Endothelial cell of umbilical vein (primary cell): ENCODE measurements at regions not wholly inside any gene's neighbourhood (a gene's known extent, or its start where the extent isn't known, plus 50 kb on each side); places are given as distances from the start of the nearest gene placed in this dataset.

Experiments
- BruUV-seq: library from RNA; stranded (reverse); fragments of 400-500 nt; replicated peaks from 2 replicates; lab custom pipeline; 2021; lab: Mats Ljungman, UMichigan
- CTCF ChIA-PET: fragments of 300-600, 350-600 bp; sonication (Branson Sonifier 250); formaldehyde crosslinking; loops from one replicate; lab custom pipeline; 2021; ENCODE audit warnings: antibody characterized with exemption, inconsistent platforms; lab: Charles Lee
- POLR2A ChIA-PET: fragments of 300-600, 350-600 bp; sonication (Branson Sonifier 250); formaldehyde crosslinking; loops from one replicate; lab custom pipeline; 2021; ENCODE audit warnings: antibody characterized with exemption, inconsistent platforms; lab: Charles Lee
- DNase-seq: peaks from one replicate; pipeline ENCODE4 v3.0.0-alpha.2; 2011; ENCODE audit warnings: low read depth, low spot score
- FAIRE-seq: peaks from 2 replicates; lab custom pipeline; 2011; peaks lifted over from hg19 to GRCh38; lab: Jason Lieb, UNC
- H2AFZ ChIP-seq: 2 replicates; pipeline ENCODE4 v1.6.0; 2012; ENCODE audit warnings: low read depth, low read length, control low read depth, inconsistent platforms
- H3K27ac ChIP-seq: 2 replicates; pipeline ENCODE4 v1.5.1; 2011; ENCODE audit warnings: low read depth, mild to moderate bottlenecking, control low read depth, low read length, moderate library complexity; ENCODE audit not compliant: insufficient read depth
- H3K27me3 ChIP-seq, 2 experiments: 2 replicates each; pipeline versions ENCODE4 v1.6.0 to v1.6.1; 2011; ENCODE audit warnings: low read length in 2 of 2, mixed read lengths in 1 of 2; ENCODE audit not compliant: control insufficient read depth in 2 of 2, insufficient read depth in 2 of 2
- H3K36me3 ChIP-seq, 2 experiments: 2 replicates in 1 of 2; 3 replicates in 1 of 2; pipeline ENCODE4 v1.5.1; 2011; ENCODE audit warnings: low read length in 2 of 2, mild to moderate bottlenecking in 1 of 2, moderate library complexity in 1 of 2; ENCODE audit not compliant: control insufficient read depth in 2 of 2, insufficient read depth in 2 of 2; ENCODE audit errors: extremely low read depth in 1 of 2
- H3K4me1 ChIP-seq: 3 replicates; pipeline ENCODE4 v1.5.1; 2011; ENCODE audit warnings: mild to moderate bottlenecking, low read length; ENCODE audit not compliant: control insufficient read depth, insufficient read depth; ENCODE audit errors: extremely low read depth
- H3K4me2 ChIP-seq: 2 replicates; pipeline ENCODE4 v1.6.1; 2011; ENCODE audit warnings: low read length, control low read depth, mixed read lengths; ENCODE audit not compliant: insufficient read depth
- H3K4me3 ChIP-seq, 3 experiments: fragments of 200-600 bp in 1 of 3; sonication (generic), shearing (Covaris generic) in 1 of 3; replicated peaks in 1 of 3; 2 replicates each; pipeline ENCODE4 v1.5.1; 2011 to 2016; ENCODE audit warnings: control low read depth in 3 of 3, low read length in 3 of 3, mild to moderate bottlenecking in 2 of 3, inconsistent platforms in 1 of 3, low read depth in 1 of 3, moderate library complexity in 1 of 3; ENCODE audit not compliant: insufficient read depth in 1 of 3
- H3K79me2 ChIP-seq: 2 replicates; pipeline ENCODE4 v1.6.0; 2012; ENCODE audit warnings: low read length, inconsistent platforms; ENCODE audit not compliant: control insufficient read depth, insufficient read depth
- H3K9ac ChIP-seq: replicated peaks from 2 replicates; pipeline ENCODE3; 2011; ENCODE audit warnings: low read length, control low read depth; ENCODE audit not compliant: insufficient read depth; ENCODE audit errors: extremely low read depth
- H3K9me1 ChIP-seq: replicated peaks from 3 replicates; pipeline ENCODE4 v1.6.0; 2011; ENCODE audit warnings: mild to moderate bottlenecking, low read length; ENCODE audit not compliant: control insufficient read depth, insufficient read depth; ENCODE audit errors: extremely low read depth
- H3K9me3 ChIP-seq: replicated peaks from 2 replicates; pipeline ENCODE4 v1.5.1; 2012; ENCODE audit warnings: low read length, inconsistent platforms; ENCODE audit not compliant: control insufficient read depth, insufficient read depth
- H4K20me1 ChIP-seq: replicated peaks from 2 replicates; pipeline ENCODE3; 2011; ENCODE audit warnings: mild to moderate bottlenecking, low read length; ENCODE audit not compliant: control insufficient read depth, insufficient read depth; ENCODE audit errors: extremely low read depth
- EZH2 ChIP-seq: IDR thresholded peaks from 2 replicates; pipeline ENCODE4 v1.6.1; 2012; ENCODE audit warnings: borderline replicate concordance, low read depth, mild to moderate bottlenecking, moderate library complexity, low read length, inconsistent platforms; ENCODE audit not compliant: severe bottlenecking
- FOS ChIP-seq: IDR thresholded peaks from 2 replicates; pipeline ENCODE4 v1.6.1; 2011; ENCODE audit warnings: mild to moderate bottlenecking, low read length, moderate library complexity, borderline replicate concordance; ENCODE audit not compliant: insufficient read depth
- GATA2 ChIP-seq: IDR thresholded peaks from 2 replicates; pipeline ENCODE4 v1.7.0; 2011; ENCODE audit warnings: low read depth, mild to moderate bottlenecking, moderate library complexity, mixed read lengths, low read length; ENCODE audit not compliant: insufficient read length, insufficient read depth
- JUN ChIP-seq: IDR thresholded peaks from 2 replicates; pipeline ENCODE4 v1.6.1; 2011; ENCODE audit warnings: borderline replicate concordance, low read depth; ENCODE audit not compliant: insufficient read length, insufficient read depth
- MYC ChIP-seq: IDR thresholded peaks from one replicate; pipeline ENCODE4 v1.6.1; 2011; ENCODE audit warnings: mild to moderate bottlenecking, low read depth, low read length
- POLR2A ChIP-seq: IDR thresholded peaks from 2 replicates; pipeline ENCODE4 v1.6.1; 2012; ENCODE audit warnings: low read depth, mild to moderate bottlenecking, control low read depth, low read length
- POLR2AphosphoS5 ChIP-seq: IDR thresholded peaks from 2 replicates; pipeline ENCODE4 v1.6.1; 2012; ENCODE audit warnings: low read depth, mild to moderate bottlenecking, control low read depth, low read length, moderate library complexity; ENCODE audit not compliant: insufficient read depth
- dilution Hi-C: fragments of 300-500 bp; cut with MboI; formaldehyde crosslinking; loops from one replicate; pipeline ENCODE4 v1.15.0; 2019; ENCODE audit warnings: low sequenced_read_pairs; ENCODE audit not compliant: extremely low pct_ligation_motif_present
- intact Hi-C: fragments of 100-400 bp; cut with micrococcal nuclease; formaldehyde crosslinking; loops from one replicate; pipeline ENCODE4 v1.10.0; 2022
- TF ChIP-seq, protein P1 (sequence below), 2 donors: IDR thresholded peaks; 1 replicate in 1 of 2; 2 replicates in 1 of 2; pipeline ENCODE4 v1.5.1; 2011; ENCODE audit warnings: low read length in 2 of 2, mild to moderate bottlenecking in 2 of 2, moderate library complexity in 2 of 2, control low read depth in 1 of 2, inconsistent platforms in 1 of 2, low read depth in 1 of 2; ENCODE audit not compliant: insufficient read depth in 1 of 2; ENCODE audit errors: extremely low read depth in 1 of 2
- TF ChIP-seq, protein P2 (sequence below): IDR thresholded peaks from 2 replicates; pipeline ENCODE4 v1.6.1; 2011; ENCODE audit not compliant: insufficient read depth, insufficient read length

DNA sequence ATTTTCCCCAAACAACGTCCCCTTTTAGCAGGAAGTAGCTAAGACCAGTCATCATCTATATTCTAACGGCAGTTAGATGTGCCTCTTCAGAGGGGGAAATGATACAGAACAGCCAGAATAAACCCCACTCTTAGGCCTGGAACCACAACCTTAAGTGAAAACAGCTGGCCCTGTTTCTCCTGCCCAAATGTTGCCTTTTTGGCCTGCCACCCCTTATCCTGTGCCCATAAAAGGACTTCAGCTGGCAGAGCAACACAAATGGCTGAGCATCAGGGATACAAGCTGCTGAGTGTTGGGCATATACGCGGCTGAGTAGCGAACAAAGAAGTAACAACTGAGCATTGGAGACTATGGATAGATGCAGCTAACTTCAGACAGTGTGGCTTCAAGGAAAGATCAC is 1491.4 kb downstream of the LRRC4C start:
- Histone ChIP-seq H3K9me3 (no peaks in the 10 kb centered on the region), H3K27ac (no peak overlapping the region), H3K79me2 (no peaks in the 10 kb centered on the region), H4K20me1 (no peaks in the 10 kb centered on the region), H3K9me1 (no peaks in the 10 kb centered on the region), H3K27me3 (no peaks in the 10 kb centered on the region), H3K36me3 (no peaks in the 10 kb centered on the region), H3K4me3 (no peak overlapping the region), H3K4me1 (no peaks in the 10 kb centered on the region), H2AFZ (no peak overlapping the region), H3K4me2 (no peak overlapping the region), H3K9ac (no peak overlapping the region)
- CTCF ChIA-PET = no interaction called here
- dilution Hi-C loops = no loop called here
- no peak for DNase-seq
- POLR2A ChIA-PET = no interaction called here
- no TSS peak for BruUV-seq
- FAIRE-seq = no peak
- intact Hi-C loops = no loop called here
- TF ChIP-seq, protein P1, sequence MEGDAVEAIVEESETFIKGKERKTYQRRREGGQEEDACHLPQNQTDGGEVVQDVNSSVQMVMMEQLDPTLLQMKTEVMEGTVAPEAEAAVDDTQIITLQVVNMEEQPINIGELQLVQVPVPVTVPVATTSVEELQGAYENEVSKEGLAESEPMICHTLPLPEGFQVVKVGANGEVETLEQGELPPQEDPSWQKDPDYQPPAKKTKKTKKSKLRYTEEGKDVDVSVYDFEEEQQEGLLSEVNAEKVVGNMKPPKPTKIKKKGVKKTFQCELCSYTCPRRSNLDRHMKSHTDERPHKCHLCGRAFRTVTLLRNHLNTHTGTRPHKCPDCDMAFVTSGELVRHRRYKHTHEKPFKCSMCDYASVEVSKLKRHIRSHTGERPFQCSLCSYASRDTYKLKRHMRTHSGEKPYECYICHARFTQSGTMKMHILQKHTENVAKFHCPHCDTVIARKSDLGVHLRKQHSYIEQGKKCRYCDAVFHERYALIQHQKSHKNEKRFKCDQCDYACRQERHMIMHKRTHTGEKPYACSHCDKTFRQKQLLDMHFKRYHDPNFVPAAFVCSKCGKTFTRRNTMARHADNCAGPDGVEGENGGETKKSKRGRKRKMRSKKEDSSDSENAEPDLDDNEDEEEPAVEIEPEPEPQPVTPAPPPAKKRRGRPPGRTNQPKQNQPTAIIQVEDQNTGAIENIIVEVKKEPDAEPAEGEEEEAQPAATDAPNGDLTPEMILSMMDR (IDR thresholded peaks at IDR 0.05; ENCODE audit: extremely low read depth in 1 of 2, insufficient read depth in 1 of 2, low read depth in 1 of 2, low read length in 2 of 2) = no peak
- TF ChIP-seq GATA2 = no peak
- TF ChIP-seq POLR2AphosphoS5 = no peak
- TF ChIP-seq POLR2A = no peak
- no peak for TF ChIP-seq FOS
- TF ChIP-seq, protein P2, sequence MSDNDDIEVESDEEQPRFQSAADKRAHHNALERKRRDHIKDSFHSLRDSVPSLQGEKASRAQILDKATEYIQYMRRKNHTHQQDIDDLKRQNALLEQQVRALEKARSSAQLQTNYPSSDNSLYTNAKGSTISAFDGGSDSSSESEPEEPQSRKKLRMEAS = no peak
- no peak for TF ChIP-seq JUN
- TF ChIP-seq EZH2 = no peak
- no peak for TF ChIP-seq MYC
